Esophagus (tissue), 2 donors: ENCODE measurements at regions not wholly inside any gene's neighbourhood (a gene's known extent, or its start where the extent isn't known, plus 50 kb on each side); places are given as distances from the start of the nearest gene placed in this dataset.
A peak's percentile ranks its signal among the peaks of the same experiment; 100 is the strongest.
"Not testable (repeated sequence)": the region's sequence is repeated elsewhere in the genome, so short reads cannot be mapped to it uniquely, and the experiment has no call there.

Experiments
- H3K27ac ChIP-seq, 2 donors: one replicate each; pipeline ENCODE4 v1.5.1; 2013; ENCODE audit warnings: low read depth in 2 of 2, mild to moderate bottlenecking in 2 of 2, inconsistent platforms in 1 of 2, low read length in 1 of 2, moderate library complexity in 1 of 2
- H3K27me3 ChIP-seq, 2 donors: one replicate each; pipeline ENCODE4 v1.6.1; 2013; ENCODE audit warnings: low read length in 2 of 2, control low read depth in 1 of 2, mild to moderate bottlenecking in 1 of 2; ENCODE audit not compliant: insufficient read depth in 2 of 2, control insufficient read depth in 1 of 2
- H3K36me3 ChIP-seq, 2 donors: one replicate each; pipeline ENCODE4 v1.6.1; 2013; ENCODE audit warnings: low read length in 1 of 2; ENCODE audit not compliant: control insufficient read depth in 2 of 2, insufficient read depth in 2 of 2
- H3K4me1 ChIP-seq, 2 donors: one replicate each; pipeline ENCODE4 v1.6.1; 2013; ENCODE audit warnings: low read length in 1 of 2; ENCODE audit not compliant: control insufficient read depth in 2 of 2, insufficient read depth in 2 of 2
- H3K4me3 ChIP-seq, 2 donors: one replicate each; pipeline ENCODE4 v1.5.1; 2013; ENCODE audit warnings: low read length in 2 of 2, mild to moderate bottlenecking in 2 of 2, low read depth in 1 of 2, moderate library complexity in 1 of 2
- H3K9me3 ChIP-seq, 2 donors: one replicate each; pipeline ENCODE4 v1.6.1; 2013; ENCODE audit warnings: mild to moderate bottlenecking in 2 of 2, low read depth in 1 of 2, low read length in 1 of 2, moderate library complexity in 1 of 2; ENCODE audit not compliant: control insufficient read depth in 2 of 2, insufficient read depth in 1 of 2
- WGBS, 2 donors: extraction: QIAGEN DNeasy Blood & Tissue Kit; methylation state at CpG; one replicate each; pipeline ENCODE4 v1.1.7; 2013; 5-methylcytosine and 5-hydroxymethylcytosine counted together
- donor health status: healthy with polysubstance abuse.
- donor health status: Bipolar disorder and iron deficiency.

DNA sequence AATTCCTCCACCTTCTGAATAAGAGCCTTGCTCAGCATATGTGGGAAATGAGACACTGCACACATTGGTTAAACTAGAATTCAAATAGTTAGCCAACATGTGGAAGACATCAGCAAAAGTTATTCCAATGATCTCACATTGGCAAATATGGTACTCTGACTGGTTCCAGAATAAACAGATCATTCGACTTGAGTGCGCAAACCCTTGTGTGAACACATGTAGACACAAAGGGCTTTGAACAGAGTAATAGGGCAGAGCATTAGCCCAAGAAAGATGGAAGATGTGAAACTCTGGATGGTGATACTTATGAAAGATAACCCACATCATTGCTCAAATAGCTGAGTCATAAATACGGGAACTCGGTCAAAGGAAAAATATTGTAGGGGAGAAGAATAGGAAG, 1133.4 kb upstream of the SEL1L start:
- peak overlapping the region in 1 of 2 donors; percentile 41 for H3K27ac ChIP-seq
- H3K36me3 ChIP-seq: no peaks in the 10 kb centered on the region
- H3K4me1 ChIP-seq: no peaks in the 10 kb centered on the region
- no peak overlapping the region for H3K4me3 ChIP-seq
- 36 to 53% methylated on average over 4 of the region's 4 CpGs for WGBS, 2 donors
- H3K27me3 ChIP-seq: no peaks in the 10 kb centered on the region
- H3K9me3 ChIP-seq: no peaks in the 10 kb centered on the region

DNA sequence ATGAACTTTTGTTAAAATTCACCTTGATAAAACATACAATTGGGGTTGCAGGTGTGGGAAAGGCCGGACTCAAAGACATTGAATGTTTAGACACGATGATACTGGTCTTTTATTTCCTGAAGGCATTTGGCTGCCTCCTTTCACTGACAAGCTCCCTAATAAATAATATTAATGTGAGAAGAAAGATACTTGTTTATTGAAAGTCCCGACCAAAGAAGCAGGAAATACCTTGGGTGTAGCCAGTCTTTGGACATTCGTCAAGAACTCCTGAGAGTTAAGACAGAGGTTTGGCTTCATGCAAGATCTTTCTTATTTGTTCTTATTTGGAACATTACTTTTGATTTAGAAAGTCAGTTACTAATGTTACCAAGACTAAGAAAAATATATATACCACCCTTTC, 1133.8 kb upstream of the SEL1L start:
- no peaks in the 10 kb centered on the region for H3K4me1 ChIP-seq
- no peaks in the 10 kb centered on the region for H3K27me3 ChIP-seq
- peak overlapping the region in 1 of 2 donors; percentile 4 for H3K4me3 ChIP-seq
- 16 to 28% methylated on average over 4 of the region's 4 CpGs for WGBS, 2 donors
- H3K36me3 ChIP-seq: no peaks in the 10 kb centered on the region
- H3K9me3 ChIP-seq: no peaks in the 10 kb centered on the region
- H3K27ac ChIP-seq: peak overlapping the region; percentile 4 to 41

DNA sequence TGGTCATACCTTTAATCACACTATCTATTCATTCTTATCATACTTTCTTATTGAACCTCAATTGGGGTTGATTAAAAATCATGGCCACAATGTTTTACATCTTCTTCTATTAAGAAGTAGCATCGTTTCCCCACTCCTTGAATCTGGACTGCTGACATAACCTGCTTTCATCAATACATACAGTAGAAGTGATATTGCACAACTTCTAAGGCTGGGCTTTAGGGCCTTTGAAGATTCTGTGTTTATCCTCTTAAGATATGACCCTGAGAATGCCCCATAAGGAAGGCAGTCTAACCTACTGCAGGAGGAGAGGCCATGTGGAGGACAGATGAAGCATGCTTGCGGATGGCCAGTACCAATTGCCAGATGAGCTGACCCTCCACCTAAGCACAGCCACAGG, 1142.8 kb upstream of the SEL1L start:
- Histone ChIP-seq H3K36me3 (no peaks in the 10 kb centered on the region), H3K4me1 (no peaks in the 10 kb centered on the region), H3K9me3 (no peaks in the 10 kb centered on the region), H3K27me3 (no peaks in the 10 kb centered on the region), H3K27ac (no peak overlapping the region), H3K4me3 (no peak overlapping the region)
- WGBS, 2 donors: 85 to 94% methylated on average over 2 of the region's 2 CpGs

DNA sequence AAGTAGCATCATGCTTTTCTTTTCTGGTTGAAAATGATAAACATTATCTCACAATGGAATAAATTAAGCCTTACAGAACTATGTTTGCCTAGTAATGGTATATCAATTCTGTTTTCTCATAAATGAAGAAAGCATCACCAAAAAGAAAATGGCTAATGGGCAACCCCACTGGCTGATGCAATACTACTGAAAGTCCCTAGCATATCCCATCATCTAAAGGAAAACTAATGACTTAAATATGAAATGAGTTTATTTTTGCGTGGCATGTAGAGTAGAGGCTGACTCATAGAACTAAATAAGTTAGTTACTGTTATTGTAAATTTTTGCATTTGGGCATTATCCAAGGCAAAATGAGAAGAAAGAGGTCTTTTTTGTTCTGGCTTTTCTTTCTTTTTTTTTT, 1156.3 kb upstream of the SEL1L start:
- WGBS, 2 donors: 17 to 50% methylated on average over 1 of the region's 1 CpG
- Histone ChIP-seq H3K4me1 (peaks cover 0 to 2% of the 10 kb centered on the region in 2 donors), H3K27ac (no peak overlapping the region), H3K36me3 (no peaks in the 10 kb centered on the region), H3K27me3 (no peaks in the 10 kb centered on the region), H3K9me3 (peaks cover 0 to 4% of the 10 kb centered on the region in 2 donors), H3K4me3 (no peak overlapping the region)

DNA sequence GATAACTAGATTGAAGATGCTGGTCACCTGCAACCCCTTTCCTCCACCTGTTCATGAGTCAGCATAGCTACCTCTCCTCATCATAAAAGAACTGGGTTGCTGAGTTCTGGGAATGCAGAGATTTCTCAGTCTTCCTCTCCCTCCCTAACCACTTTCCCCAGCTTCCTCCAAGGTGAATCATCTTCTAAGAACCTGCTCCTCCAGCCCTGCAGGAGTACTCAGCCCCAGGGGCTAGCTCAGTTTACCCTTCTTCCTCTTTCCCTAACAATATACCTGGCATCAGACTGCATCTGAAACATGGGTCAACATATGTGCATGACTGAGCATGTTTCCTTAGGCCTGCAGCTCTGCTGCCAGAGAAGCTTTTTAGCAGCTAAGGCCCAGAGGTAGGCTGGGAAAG, 1157.5 kb upstream of the SEL1L start:
- not testable (repeated sequence) for H3K4me3 ChIP-seq, H3K36me3 ChIP-seq, H3K27me3 ChIP-seq, H3K9me3 ChIP-seq, H3K4me1 ChIP-seq
- H3K27ac ChIP-seq: peak overlapping the region in 1 of 2 donors; percentile 59

DNA sequence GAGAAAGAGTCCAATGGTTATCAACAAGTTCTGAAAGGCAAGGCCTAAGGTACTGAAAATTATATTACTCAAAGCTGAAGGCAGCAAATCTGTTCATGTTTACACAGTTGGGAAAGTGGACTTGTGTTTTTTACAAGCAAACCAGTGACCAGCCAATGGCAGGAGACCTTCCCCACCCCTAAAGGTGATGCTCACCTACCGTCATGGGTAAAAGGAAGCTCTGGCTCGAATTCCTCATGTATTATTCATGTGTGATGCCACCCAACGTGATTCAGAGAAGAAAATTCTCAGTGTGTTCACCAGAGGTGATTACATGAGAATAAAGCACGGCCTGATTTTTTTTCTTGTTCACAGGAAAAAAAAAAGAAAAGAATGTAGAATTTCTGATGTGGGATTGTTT, 1161.2 kb upstream of the SEL1L start:
- Histone ChIP-seq H3K4me1 (peaks cover 0 to 2% of the 10 kb centered on the region in 2 donors), H3K9me3 (peaks cover 0 to 4% of the 10 kb centered on the region in 2 donors), H3K36me3 (no peaks in the 10 kb centered on the region), H3K4me3 (no peak overlapping the region), H3K27me3 (no peaks in the 10 kb centered on the region), H3K27ac (no peak overlapping the region)
- WGBS, 2 donors: 82 to 85% methylated on average over 4 of the region's 4 CpGs

DNA sequence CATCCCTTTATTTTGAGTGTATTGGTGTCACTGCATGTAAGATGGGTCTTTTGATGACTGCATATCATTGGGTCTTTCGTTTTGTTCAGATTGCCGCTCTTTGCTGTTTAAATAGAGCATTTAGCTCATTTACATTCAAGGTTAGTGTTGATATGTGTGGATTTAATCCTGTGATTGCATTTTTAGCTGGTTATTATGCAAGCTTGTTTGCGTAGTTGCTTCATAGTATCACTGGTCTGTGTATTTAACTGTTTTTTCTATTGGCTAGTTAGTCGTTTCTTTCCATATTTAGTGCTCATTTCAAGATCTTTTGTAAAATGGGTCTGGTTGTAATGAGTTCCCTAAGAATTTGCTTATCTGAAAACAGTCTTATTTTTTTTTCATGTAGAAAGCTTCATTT, 1170.6 kb upstream of the SEL1L start:
- Histone ChIP-seq H3K36me3 (no peaks in the 10 kb centered on the region), H3K9me3 (no peaks in the 10 kb centered on the region), H3K4me1 (no peaks in the 10 kb centered on the region), H3K27me3 (no peaks in the 10 kb centered on the region), H3K4me3 (no peak overlapping the region), H3K27ac (no peak overlapping the region)
- WGBS, 2 donors: 63 to 65% methylated on average over 4 of the region's 4 CpGs

DNA sequence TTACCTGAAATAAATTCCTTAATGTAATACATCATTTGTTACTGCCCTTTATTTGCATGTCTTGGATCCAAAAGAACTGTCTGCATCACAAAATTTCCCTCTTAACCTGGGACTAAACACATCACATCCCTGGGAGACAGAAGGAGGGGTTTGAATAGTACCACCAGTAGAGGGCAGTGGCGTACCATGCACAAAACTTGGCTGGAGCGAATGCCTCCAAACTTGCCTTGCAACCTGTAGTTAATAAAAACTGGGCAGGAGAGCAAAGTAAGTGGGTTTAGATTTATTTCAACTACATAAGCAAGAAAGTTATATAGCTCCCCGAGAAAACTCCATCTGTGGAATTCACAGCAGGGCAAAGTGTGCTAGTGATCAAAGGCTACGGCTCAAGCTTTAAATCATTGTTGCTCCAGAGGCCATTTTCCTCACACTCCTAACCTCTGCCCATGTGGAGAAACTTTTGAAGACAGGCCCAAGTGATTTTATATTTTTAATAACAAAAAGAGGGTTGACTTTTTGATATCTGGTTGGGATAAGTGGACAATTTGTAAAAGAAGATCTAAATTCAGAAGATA, 1176.7 kb upstream of the SEL1L start:
- H3K36me3 ChIP-seq: no peaks in the 10 kb centered on the region
- no peak overlapping the region for H3K4me3 ChIP-seq
- WGBS, 2 donors: 40 to 41% methylated on average over 4 of the region's 4 CpGs
- H3K9me3 ChIP-seq: no peaks in the 10 kb centered on the region
- no peaks in the 10 kb centered on the region for H3K4me1 ChIP-seq
- no peak overlapping the region for H3K27ac ChIP-seq
- no peaks in the 10 kb centered on the region for H3K27me3 ChIP-seq

DNA sequence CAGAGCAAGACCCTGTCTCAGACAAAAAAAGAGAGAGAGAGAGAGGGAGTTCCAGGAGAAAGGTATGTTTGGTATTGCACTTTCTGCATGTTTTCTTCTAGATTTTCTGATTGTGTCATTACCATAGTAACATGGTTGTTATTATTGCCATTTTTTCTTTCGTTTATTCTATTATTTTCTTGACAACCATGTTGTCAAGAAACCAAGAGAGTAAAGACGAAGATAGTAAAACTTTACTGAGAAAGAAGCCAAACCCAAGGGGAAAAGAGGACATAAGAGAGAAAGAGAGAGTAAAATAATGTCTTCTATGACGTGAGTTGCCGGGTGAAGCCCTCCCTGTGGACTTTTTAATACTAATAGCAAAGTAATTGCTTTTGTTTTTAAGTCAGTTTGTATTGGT, 1186.0 kb upstream of the SEL1L start:
- no peak overlapping the region for H3K4me3 ChIP-seq
- H3K36me3 ChIP-seq: no peaks in the 10 kb centered on the region
- WGBS, 2 donors: 43 to 46% methylated on average over 4 of the region's 4 CpGs
- no peak overlapping the region for H3K27ac ChIP-seq
- no peaks in the 10 kb centered on the region for H3K27me3 ChIP-seq
- H3K4me1 ChIP-seq: peaks cover 0 to 5% of the 10 kb centered on the region in 2 donors
- H3K9me3 ChIP-seq: no peaks in the 10 kb centered on the region

DNA sequence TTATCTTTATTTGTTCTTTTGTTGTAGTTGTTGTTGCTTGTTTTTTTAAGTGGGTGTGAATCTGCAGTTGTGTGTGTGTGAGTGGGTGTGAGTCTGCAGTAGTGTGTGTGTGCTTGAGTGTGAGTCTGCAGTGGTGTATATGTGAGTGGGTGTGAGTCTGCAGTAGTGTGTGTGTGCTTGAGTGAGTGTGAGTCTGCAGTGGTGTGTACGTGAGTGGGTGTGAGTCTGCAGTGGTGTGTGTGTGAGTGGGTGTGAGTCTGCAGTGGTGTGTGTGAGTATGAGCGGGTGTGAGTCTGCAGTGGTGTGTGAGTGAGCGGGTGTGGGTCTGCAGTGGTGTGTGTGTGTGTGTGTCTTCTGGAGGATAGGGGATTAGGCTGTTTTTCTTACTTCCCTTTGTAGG, 1186.8 kb upstream of the SEL1L start:
- WGBS, 2 donors: 61 to 65% methylated on average over 3 of the region's 3 CpGs
- Histone ChIP-seq H3K36me3 (no peaks in the 10 kb centered on the region), H3K9me3 (no peaks in the 10 kb centered on the region), H3K4me1 (peaks cover 0 to 9% of the 10 kb centered on the region in 2 donors), H3K4me3 (no peak overlapping the region), H3K27me3 (no peaks in the 10 kb centered on the region), H3K27ac (peak overlapping the region; percentile 10 to 17)
